HEK293 (cell line): ENCODE measurements at regions not wholly inside any gene's neighbourhood (a gene's known extent, or its start where the extent isn't known, plus 50 kb on each side); places are given as distances from the start of the nearest gene placed in this dataset.
"Not testable (repeated sequence)": the region's sequence is repeated elsewhere in the genome, so short reads cannot be mapped to it uniquely, and the experiment has no call there.

Experiments
- CTCF ChIA-PET: fragments of 350-600 bp; formaldehyde crosslinking; extraction: SDS; loops from one replicate; lab custom pipeline; 2021; ENCODE audit warnings: antibody characterized with exemption; lab: Yijun Ruan, JAX
- POLR2A ChIA-PET: fragments of 300-600 bp; formaldehyde crosslinking; extraction: SDS; loops from one replicate; lab custom pipeline; 2020; ENCODE audit warnings: antibody characterized with exemption, inconsistent platforms; lab: Yijun Ruan, JAX
- H3K27ac ChIP-seq: fragments of 200-500 bp; sonication (Bioruptor generic); 2 replicates; pipeline ENCODE4 v1.5.1; 2014; ENCODE audit warnings: low read depth, low read length, control low read depth, inconsistent platforms; ENCODE audit errors: extremely low read depth
- H3K36me3 ChIP-seq, 2 experiments: fragments of 200-500 bp in 1 of 2; sonication (Bioruptor generic) in 1 of 2; 1 replicate in 1 of 2; 2 replicates in 1 of 2; pipeline ENCODE4 v1.5.1; 2014 to 2017; ENCODE audit warnings: inconsistent platforms in 2 of 2, low read length in 2 of 2; ENCODE audit not compliant: control insufficient read depth in 2 of 2, insufficient read depth in 1 of 2
- H3K4me1 ChIP-seq: fragments of 200-500 bp; sonication (Bioruptor generic); 2 replicates; pipeline ENCODE4 v1.5.1; 2014; ENCODE audit warnings: mild to moderate bottlenecking, low read length, inconsistent platforms; ENCODE audit not compliant: control insufficient read depth, insufficient read depth
- H3K4me3 ChIP-seq: 2 replicates; pipeline ENCODE4 v1.5.1; 2011; ENCODE audit warnings: low read depth, mild to moderate bottlenecking, control low read depth, low read length, moderate library complexity
- H3K9me3 ChIP-seq: fragments of 200-500 bp; sonication (Bioruptor generic); 2 replicates; pipeline ENCODE4 v1.5.1; 2014; ENCODE audit warnings: low read depth, low read length, inconsistent platforms; ENCODE audit not compliant: control insufficient read depth, insufficient read depth
- ATF2 ChIP-seq: fragments of 450-650 bp; formaldehyde crosslinking; IDR thresholded peaks from 2 replicates; pipeline ENCODE4 v1.5.1; 2016; ENCODE audit warnings: missing biosample characterization, missing genetic modification characterization, low read depth
- HOXD13 ChIP-seq: sonication (generic); formaldehyde crosslinking; IDR thresholded peaks from 2 replicates; pipeline ENCODE4 v1.8.0; 2022; ENCODE audit warnings: missing genetic modification reagents, borderline replicate concordance
- MZF1 ChIP-seq: fragments of 450-650 bp; formaldehyde crosslinking; IDR thresholded peaks from 2 replicates; pipeline ENCODE4 v1.5.1; 2017; ENCODE audit warnings: missing biosample characterization, missing genetic modification characterization, borderline replicate concordance
- TSHZ1 ChIP-seq: fragments of 450-650 bp; formaldehyde crosslinking; IDR thresholded peaks from 2 replicates; pipeline ENCODE4 v1.5.1; 2016; ENCODE audit warnings: missing biosample characterization, missing genetic modification characterization, borderline replicate concordance
- YY2 ChIP-seq: fragments of 450-650 bp; formaldehyde crosslinking; IDR thresholded peaks from 2 replicates; pipeline ENCODE4 v1.5.1; 2016; ENCODE audit warnings: missing biosample characterization, missing genetic modification characterization
- ZBTB48 ChIP-seq: fragments of 450-650 bp; formaldehyde crosslinking; IDR thresholded peaks from 2 replicates; pipeline ENCODE4 v1.5.1; 2016; ENCODE audit warnings: missing biosample characterization, missing genetic modification characterization
- ZFHX2 ChIP-seq: fragments of 450-650 bp; formaldehyde crosslinking; conservative IDR thresholded peaks from 2 replicates; pipeline ENCODE4 v1.5.1; 2016; ENCODE audit warnings: missing biosample characterization, missing genetic modification characterization
- ZFP37 ChIP-seq: fragments of 450-650 bp; formaldehyde crosslinking; IDR thresholded peaks from 2 replicates; pipeline ENCODE4 v1.5.1; 2016; ENCODE audit warnings: missing biosample characterization, missing genetic modification characterization
- ZFP69B ChIP-seq: fragments of 450-650 bp; formaldehyde crosslinking; IDR thresholded peaks from 2 replicates; pipeline ENCODE4 v1.5.1; 2016; ENCODE audit warnings: missing biosample characterization, missing genetic modification characterization
- ZNF362 ChIP-seq: fragments of 450-650 bp; formaldehyde crosslinking; IDR thresholded peaks from 2 replicates; pipeline ENCODE4 v1.5.1; 2016; ENCODE audit warnings: missing biosample characterization, missing genetic modification characterization
- ZNF514 ChIP-seq: fragments of 450-650 bp; formaldehyde crosslinking; IDR thresholded peaks from 2 replicates; pipeline ENCODE4 v1.5.1; 2016; ENCODE audit warnings: missing biosample characterization, missing genetic modification characterization
- ZNF560 ChIP-seq: fragments of 450-650 bp; formaldehyde crosslinking; IDR thresholded peaks from 2 replicates; pipeline ENCODE4 v1.5.1; 2017; ENCODE audit warnings: missing biosample characterization, missing genetic modification characterization, borderline replicate concordance
- ZNF610 ChIP-seq: fragments of 450-650 bp; formaldehyde crosslinking; IDR thresholded peaks from 2 replicates; pipeline ENCODE4 v1.5.1; 2016; ENCODE audit warnings: missing biosample characterization, missing genetic modification characterization, borderline replicate concordance
- ZNF660 ChIP-seq: fragments of 450-650 bp; IDR thresholded peaks from 2 replicates; pipeline ENCODE4 v1.5.1; 2018; ENCODE audit warnings: missing biosample characterization, mild to moderate bottlenecking, missing genetic modification characterization

DNA sequence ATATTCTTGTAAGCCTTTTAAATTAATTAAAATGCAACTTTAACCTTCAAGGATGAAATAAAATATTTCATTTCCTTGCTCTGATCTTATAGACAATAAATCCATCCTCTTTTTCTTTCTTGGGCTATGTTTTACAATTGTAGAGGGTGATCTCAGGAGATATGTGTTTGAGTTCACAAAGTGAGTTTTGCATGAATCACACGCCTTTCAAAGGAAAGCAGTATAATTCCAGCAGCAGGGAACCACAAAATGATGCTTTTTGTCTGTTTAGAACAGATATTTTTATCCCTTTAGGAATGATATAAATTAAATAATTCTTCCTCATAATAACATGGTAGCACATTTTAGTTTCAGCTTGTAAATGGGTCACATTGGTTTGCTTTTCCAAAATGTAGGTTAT lies 191.2 kb downstream of the SEMA6D start:
- Histone ChIP-seq H3K4me1 (peaks cover 2% of the 10 kb centered on the region; the same call in 1 of the 2 replicates), H3K4me3 (no peak overlapping the region), H3K36me3 (no peaks in the 10 kb centered on the region), H3K27ac (no peak overlapping the region), H3K9me3 (no peaks in the 10 kb centered on the region)
- ChIA-PET POLR2A (no interaction called here), CTCF (no interaction called here)
- TF ChIP-seq ATF2 (no peak), ZBTB48 (tag by site-specific recombination) (no peak), ZNF610 (tag by site-specific recombination) (no peak), YY2 (tag by site-specific recombination) (no peak), ZNF514 (no peak), MZF1 (no peak), ZNF560 (tag by site-specific recombination) (no peak), HOXD13 (CRISPR knock-in tag) (no peak), ZFHX2 (tag by site-specific recombination) (no peak), ZNF660 (tag by site-specific recombination) (no peak), ZNF362 (tag by site-specific recombination) (no peak), ZFP69B (no peak), TSHZ1 (tag by site-specific recombination) (no peak)

GRCh38 chr15:47908950-47909670 lies 191.8 kb downstream of the SEMA6D start:
- no peak for TF ChIP-seq ZFP37 (tag by site-specific recombination)
- Histone ChIP-seq H3K27ac (no peak overlapping the region), H3K4me1 (peaks cover 2% of the 10 kb centered on the region; the same call in 1 of the 2 replicates), H3K9me3 (no peaks in the 10 kb centered on the region), H3K36me3 (no peaks in the 10 kb centered on the region), H3K4me3 (no peak overlapping the region)
- ChIA-PET POLR2A (no interaction called here), CTCF (no interaction called here)

DNA sequence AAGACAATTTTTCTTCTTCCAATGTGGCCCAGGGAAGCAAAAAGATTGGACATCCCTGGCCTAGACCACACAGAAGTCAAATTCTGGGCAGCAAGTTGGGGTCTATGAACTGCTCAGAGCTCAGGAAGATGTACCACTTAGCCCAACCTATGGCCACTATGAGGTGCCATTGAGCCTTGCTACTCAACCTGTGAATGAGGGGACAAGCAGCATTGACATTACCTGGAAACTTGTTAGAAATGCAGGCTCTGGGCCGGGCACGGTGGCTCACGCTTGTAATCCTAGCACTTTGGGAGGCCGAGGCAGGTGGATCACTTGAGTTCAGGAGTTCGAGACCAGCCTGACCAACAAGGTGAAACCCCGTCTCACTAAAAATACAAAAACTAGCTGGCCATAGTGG lies 195.6 kb downstream of the SEMA6D start:
- CTCF ChIA-PET: interaction anchor here (0.6 to 0.7 kb wide), 2 partner anchors 65 to 416 kb away, joined by 3 read pairs; no protein-coding TSS in a partner anchor
- POLR2A ChIA-PET: not testable (repeated sequence)

More for the DNA sequence above, 195.6 kb downstream of the SEMA6D start:
- H3K9me3 ChIP-seq, H3K4me1 ChIP-seq, H3K36me3 ChIP-seq, H3K27ac ChIP-seq, H3K4me3 ChIP-seq: not testable (repeated sequence)
